OCI-M1 (cell line): ENCODE measurements at regions not wholly inside any gene's neighbourhood (a gene's known extent, or its start where the extent isn't known, plus 50 kb on each side); places are given as distances from the start of the nearest gene placed in this dataset.
"Not testable (repeated sequence)": the region's sequence is repeated elsewhere in the genome, so short reads cannot be mapped to it uniquely, and the experiment has no call there.

Source experiments
- DNase-seq: peaks from one replicate; lab custom pipeline; 2025; lab: John Stamatoyannopoulos, UW

DNA sequence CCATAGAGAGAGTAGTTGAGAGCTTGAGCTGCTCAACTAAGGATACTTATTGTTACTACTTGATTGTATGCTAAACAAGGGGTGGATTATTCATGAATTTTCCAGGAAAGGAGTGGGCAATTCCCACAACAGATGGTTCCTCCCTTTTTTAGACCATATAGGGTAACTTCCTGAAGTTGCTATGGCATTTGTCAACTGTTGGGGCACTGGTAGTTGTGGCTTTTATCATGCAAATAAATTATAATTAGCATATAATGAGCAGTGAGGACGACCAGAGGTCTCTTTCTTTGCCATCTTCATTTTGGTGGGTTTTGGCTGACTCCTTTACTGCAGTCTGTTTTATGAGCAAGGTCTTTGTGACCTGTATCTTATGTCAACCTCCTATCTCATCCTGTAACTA is 1403.5 kb upstream of the PABPC4L start:
- no peak for DNase-seq

DNA sequence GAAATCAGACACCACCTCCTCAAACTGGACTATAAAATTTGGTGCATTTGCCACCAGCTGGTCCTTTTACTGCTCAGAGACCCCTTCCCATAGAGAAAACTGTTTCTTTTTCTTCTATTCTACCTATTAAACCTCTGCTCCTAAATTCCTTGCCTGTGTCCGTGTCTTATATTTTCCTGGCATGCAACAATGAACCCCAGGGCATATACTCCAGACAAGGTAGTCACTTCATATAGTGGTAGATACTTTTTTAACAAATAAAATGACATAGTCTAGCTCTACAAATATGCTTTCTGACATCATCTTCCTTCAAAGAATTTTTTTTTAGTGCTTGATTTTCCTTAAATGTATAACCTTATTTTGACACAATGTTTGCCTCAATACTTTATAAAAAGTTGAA is 1402.9 kb upstream of the PABPC4L start:
- no peak for DNase-seq

DNA sequence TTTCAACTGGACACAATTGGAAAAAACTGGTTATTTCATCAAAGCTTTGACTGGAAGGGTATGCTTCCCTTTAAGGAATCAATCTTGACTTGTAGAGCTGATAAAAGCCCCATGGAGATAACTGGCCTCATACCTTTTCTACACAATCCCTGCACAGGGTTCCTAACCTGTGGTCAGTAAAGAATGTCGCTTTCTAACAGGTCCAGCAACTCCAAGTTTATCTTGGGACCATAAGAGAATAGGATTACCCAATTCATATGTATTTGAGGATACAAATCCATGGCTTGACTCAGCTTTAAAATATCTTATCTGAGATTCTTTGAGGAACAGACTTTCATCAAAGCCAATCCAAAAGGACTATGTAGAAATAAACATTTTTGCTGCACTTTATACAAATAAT is 1399.8 kb upstream of the PABPC4L start:
- DNase-seq, result no peak

DNA sequence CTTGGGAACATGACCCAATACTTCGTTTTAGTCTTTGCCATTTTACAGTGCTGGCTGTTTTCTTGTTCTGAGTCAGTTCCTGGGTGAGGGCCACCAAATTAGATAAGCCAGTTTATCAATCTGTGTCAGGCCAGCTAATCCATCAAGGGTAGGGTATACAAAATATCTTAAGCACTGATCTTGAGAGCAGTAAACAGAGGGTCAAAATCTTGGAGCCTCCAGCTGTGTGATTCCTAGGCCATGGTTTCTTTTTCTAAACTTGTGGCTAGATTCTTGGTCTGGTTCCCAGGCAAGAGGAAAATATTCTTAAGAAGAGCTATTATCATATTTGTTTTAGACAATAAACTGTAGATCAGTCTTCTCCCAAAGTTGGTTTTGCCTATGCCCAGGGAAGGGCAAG is 1396.6 kb upstream of the PABPC4L start:
- no peak for DNase-seq

DNA sequence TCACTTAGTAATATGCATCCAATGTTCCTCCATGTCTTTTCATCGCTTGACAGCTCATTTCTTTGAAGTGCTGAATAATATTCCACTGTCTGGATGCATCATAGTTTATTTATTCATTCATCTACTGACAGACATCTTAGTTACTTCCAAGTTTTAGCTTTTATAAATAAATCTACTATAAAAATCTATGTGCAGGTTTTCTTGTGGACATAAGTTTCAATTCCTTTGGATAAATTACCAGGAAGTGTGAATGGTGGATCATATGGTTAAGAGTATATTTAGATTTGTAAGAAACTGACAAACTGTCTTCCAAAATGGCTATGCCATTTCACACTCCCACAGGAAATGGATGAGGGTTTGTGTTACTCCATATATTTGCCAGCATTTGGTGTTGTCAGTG is 1392.9 kb upstream of the PABPC4L start:
- DNase-seq, result no peak

DNA sequence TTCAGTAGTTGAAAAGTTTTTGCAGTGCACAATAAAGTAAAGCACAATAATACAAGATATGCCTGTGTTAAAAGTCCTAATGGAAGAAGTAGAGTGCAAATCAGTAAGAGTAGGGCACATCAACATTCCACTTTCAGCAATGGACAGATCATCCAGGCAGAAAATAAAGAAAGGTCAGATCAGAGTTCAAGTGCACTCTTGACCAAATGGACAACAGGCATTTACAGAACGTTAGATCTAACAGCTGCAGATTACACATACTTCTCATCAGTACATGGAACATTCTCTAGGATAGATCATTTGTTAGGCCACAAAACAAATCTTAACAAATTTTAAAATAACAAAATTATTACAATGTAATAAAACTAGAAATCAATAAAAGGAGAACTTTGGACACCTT is 1373.5 kb upstream of the PABPC4L start:
- DNase-seq, result no peak

DNA sequence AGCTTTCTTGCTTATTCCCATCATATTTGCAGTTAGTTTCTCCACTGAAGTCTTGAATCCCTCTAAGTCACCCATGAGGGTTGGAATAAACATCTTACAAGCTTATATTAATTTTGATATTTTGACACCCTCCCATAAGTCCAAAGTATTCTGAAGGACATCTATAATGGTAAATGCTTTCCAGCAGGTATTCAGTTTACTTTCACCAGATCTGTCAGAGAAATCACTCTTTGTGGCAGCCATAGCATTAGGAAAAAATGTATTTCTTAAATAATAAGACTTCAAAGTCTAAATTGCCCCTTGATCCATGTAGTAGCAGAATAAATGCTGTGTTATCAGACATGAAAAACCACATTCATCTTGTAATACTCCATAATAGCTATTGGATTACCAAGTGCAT is 1371.7 kb upstream of the PABPC4L start:
- DNase-seq, result no peak

DNA sequence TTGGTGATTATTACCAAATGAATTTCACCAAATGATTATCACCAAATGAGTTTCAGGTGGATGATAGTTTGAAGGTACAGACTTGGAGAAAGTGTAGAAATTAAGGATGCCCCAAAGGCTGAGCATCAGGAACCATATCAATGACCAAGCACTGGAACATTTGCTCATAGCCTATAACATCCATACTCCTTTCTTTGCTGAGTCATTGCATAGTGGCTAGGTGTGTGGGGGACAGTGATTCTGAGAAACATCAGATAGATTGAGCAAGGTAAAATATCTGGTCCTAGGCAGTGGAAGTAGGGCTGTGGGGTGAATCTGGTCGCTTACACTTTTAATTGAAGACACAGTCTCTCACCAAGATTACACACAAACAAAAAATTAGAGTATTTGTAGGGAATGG is 1362.5 kb upstream of the PABPC4L start:
- no peak for DNase-seq

DNA sequence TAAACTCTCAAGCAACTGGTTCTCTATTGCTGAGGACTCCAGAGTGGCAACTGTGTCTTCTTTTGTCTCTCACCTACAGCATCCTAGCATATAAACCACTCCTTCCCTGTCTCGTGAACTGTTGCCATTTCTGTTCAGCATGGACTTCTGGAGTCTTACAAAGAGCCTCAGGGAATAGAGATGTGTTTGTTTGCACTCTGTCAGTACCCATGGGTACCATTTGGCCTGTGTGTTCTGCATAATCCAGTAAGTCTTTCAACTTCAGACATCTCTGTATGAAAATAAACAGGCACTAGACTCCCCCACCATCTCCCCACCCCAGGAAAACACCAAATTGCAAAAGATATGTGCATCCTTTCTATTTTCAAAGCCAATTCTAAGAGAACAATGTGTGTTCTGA is 1351.6 kb upstream of the PABPC4L start:
- no peak for DNase-seq

DNA sequence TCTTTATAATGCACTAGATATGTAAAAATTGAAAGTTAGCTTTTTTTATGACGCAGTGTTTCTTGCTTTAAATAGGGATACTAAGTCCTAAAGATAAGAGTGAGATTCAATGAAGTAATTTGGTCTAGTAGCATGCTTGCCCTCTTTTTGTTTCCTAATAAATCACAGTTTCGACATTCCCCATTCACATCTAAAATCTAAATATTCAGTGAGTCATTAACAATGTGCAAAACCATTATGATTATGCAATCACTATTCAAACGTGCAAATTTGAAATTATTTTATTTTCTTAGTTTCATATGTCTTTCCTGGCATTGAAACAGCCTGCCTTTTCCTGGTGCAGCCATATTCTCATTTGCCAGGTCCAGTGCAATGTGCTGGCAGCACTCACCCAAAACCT is 1350.5 kb upstream of the PABPC4L start:
- DNase-seq, result no peak

DNA sequence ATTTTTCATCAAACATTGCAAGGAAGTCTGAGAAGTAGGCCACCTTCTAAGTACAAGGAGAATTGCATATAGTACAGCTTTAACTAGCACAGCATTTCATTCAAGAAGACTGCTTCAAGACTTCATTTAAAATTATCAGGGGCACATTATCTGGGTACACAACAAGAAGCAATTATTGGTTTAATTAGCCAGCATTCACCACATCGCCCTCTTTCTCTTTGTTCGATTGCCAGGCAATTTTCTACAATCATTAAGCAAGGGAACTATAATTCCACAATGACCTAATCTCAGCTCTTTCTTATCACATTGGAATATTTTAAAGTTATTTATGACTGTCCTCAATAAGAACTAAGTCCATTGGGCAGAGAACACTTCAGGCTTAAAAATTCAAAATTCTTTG is 1347.1 kb upstream of the PABPC4L start:
- no peak for DNase-seq

DNA sequence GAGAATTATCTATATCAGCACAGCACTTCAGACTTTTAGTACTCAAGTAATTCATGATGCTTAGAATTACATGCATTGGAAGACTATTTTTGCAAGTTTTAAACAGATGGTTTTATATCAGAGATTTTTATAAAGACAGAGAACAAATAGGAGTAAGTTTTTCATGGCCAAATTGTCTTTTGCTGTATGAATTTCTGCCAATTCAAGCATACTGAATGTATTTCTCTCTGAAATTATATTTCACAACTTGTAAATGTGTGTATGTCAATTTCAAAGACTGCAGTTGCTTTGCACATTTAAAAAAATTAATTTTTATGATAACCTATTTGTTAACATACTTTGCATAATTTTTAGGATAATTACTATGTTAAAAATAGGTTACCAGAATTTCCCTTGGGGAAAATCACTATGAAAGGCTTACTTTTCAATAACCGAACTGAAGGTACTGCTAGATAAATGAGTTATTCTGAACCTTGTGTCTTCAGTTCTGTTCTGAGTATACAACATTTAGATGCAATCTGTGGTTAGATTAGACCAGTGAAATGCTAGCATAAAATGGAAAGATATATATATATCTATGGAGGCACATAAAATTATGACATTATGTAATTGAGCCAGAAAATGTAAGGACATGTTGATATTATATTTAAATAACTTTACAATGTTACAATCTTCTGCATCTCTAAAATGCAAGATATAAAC is 1344.2 kb upstream of the PABPC4L start:
- DNase-seq, result no peak

DNA sequence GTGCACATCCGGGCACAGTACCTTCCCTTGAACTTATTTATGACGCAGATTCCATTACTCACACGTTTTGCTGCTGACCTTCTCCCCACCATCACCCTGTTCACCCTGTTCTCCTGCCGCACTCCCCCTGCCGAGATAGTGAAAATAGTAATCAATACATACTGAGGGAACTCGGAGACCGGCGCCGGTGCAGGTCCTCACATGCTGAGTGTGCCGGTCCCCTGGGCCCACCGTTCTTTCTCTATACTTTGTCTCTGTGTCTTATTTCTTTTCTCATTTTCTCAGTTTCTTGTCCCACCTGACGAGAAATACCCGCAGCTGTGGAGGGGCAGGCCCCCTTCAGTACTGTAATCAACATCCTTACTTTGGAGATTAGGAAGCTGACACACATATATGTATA is 1337.1 kb upstream of the PABPC4L start:
- no peak for DNase-seq

DNA sequence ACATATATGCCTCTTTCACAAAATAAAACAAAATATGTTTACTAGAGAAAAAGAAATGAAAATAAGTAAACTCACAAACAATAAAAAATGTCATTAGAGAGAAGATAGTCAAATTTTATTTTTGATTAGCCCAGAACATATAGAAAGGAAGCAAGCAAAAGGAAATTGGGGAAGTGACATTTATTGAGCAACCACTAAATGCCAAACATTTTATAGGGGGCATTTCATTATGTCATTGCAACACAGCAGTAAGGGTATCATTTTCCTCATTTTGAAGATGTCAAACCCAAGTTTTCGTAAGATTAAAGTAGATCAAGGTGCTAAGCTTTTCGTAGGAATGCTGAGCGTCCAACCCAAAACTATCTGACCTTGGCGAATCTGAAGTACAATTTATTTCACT is 1331.5 kb upstream of the PABPC4L start:
- DNase-seq, result no peak

DNA sequence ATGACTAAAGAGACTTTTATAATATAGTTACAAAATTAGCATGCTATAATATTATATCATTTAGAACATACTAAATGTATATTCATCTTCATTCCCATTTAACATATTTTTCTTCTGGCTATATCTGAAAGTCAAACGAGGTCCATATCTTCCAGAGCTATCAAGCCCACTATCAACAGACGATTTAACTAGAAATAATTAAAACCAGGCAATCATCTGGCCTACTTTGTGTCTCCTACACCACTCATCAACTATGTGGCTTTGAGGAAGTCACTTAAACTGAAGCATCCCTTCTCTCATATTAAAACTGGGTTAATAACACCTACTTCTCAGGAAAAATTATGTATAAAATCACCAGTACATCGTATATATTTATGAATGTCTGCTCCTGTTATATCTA is 1330.5 kb upstream of the PABPC4L start:
- no peak for DNase-seq

DNA sequence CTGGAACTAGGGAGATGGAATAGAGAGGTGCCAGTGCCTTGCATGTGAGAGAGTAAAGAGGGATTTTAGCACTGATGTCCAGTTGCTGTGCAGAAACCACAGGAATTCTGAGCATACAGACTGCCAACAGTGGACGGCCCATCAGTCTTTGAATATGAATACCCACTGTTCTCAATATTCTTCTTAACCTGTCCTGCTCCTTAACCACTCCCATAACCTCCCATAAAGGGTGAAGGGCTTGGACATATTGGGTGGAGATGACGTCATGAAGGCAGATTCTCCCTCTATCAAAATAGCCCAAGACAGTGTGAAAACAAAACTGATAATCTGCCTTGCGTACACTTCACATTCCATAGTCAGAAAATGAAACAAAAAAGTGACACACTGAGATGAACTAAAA is 1313.7 kb upstream of the PABPC4L start:
- no peak for DNase-seq

DNA sequence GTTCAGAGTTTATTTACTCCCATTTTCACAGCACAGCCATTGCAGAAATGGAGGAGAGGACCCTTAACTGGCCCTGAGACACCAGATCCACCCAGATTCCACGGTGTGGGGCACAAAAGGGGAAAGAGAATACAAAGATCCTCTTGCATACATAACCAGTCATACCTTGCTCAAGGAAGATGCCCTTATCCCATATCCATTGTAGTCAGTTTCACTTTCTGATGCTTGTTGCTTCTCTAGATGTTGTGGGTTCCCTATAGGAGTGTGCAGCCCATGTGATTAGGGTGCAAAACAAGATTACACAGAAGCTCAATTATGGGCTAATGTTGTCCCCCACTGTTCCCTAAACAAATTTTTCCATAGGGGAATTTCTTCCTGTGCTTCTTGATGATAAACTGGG is 1309.0 kb upstream of the PABPC4L start:
- peak; percentile 57 for DNase-seq

DNA sequence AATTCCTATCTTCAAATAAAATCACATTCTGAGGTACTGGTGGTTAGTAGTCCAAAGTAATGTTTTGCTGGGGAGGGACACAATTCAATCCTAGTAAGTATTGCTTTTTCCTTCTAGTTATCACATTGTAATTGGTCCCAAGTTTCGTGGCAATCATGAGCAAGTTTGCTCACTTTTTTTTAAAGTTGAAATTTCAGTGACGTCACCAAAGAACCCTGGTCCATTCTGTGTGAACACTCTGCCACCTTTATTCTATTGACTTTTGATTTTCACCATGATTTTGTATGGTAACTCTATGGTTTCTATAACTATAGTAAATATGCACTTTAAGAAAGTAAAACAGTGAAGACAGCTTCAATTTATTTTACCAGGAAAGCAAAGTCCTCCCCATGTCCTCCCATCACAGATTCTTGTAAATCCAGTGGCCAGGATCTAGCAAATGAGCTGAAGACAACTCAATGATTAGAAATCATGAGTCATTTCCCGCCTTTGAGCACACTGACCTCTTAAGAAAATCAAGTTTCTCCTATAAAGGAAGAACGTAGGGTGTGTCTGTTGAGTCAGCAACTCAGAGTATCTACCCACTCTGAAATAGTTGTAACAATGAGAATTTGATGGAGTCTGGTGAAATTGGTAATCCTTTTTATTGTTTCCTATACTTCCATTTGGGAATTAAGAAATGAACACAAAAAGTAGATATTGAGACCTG is 1306.6 kb upstream of the PABPC4L start:
- peak; percentile 17 for DNase-seq

DNA sequence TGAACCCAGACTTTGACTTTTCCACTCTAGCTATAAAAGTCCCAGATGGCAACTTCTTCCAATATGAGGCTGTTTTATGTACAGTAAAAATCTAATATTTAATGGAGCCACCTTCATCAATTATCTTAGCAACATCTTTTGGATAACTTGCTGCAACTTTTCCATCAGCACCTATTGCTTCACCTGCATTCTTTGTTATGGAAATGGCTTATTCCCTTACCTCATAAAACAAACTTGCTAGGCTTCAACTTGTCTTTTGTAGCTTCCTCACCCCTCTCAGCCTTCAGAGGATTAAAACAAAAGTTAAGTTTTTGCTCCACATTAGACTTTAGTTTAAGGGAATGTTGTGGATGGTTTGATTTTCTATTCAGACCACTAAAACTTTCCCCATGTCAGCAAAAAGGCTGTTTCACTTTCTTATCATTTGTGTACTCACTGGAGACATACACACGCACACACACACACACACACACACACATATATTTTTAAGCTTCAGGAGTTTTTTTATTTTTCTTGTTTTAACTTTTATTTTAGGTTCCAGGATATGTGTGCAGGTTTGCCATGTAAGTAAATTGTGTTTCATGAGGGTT is 1296.1 kb upstream of the PABPC4L start:
- DNase-seq, result no peak

DNA sequence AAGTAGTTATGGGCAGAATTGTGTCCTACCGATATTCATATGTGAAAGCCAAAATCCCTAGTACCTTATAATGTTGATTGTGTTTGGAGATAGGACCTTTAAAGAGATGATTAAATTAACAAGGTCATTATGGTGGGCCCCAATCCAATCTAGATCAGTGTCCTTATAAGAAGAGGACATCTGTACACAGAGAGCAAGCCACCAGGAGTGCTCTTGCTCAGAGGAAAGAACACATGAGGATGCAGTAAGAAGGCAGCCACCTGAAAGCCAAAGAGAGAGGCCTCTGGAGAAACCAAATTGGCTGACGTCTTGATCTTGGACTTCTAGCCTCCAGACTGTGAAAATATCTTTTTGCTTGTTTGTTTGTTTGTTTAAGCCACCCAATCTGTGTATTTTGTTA is 1290.8 kb upstream of the PABPC4L start:
- no peak for DNase-seq

DNA sequence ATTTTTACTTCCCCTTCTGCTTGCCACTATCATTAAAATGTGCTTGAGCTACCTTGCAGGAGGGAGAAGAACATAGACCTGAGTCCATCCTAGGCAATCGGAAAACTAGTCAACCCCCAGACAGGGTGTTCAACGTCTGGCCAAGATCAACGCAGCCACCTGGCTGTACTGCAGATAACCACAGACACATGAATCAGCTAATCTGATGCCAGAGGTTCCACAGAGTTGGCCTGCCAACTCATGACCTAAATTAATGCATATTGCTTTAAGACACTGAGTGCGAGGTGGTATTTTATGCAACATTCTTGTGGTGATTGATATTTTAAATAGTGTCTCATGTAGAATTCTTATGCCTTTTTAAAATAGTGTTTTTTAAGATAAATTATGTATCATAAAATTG is 1283.8 kb upstream of the PABPC4L start:
- DNase-seq, result peak; percentile 73

DNA sequence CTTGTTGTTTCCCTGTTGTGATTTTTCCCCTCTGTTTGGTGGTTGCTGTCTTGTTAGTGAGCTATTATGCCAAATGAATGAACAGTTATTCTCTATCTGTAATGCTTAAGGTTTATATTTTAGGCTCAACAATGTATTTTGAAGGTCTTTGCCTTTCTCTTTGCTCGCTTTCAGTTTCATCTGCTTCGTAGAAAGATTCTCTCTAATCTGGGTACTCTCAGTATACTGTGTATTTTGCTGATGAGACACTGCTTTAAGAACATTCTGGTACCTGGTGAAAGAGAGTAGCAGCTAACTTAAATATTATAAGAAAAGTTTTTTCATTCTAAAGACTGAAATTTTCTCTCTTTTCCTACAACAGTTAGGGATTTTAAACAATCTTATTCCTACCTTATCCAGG is 1274.7 kb upstream of the PABPC4L start:
- no peak for DNase-seq

DNA sequence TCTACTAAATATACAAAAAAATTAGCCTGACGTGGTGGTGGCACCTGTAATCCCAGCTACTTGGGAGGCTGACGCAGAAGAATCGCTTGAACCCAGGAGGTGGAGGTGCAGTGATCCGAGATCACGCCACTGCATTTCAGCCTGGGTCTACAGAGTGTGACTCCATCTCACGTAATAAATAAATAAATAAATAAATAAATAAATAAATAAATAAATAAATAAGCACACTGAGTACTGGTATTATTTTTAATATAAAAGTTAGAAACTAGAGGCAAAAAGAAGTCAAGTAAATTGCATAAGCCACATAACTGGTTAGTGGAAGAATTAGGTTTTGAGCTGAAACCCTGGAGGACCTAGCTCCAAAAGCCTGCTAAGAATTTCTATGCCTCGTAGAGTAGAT is 1262.7 kb upstream of the PABPC4L start:
- no peak for DNase-seq

DNA sequence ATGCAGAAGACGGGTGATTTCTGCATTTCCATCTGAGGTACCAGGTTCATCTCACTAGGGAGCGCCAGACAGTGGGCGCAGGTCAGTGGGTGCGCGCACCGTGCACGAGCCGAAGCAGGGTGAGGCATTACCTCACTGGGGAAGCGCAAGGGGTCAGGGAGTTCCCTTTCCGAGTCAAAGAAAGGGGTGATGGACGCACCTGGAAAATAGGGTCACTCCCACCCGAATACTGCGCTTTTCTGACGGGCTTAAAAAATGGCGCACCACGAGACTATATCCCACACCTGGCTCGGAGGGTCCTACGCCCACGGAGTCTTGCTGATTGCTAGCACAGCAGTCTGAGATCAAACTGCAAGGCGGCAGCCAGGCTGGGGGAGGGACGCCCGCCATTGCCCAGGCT is 1246.0 kb upstream of the PABPC4L start:
- DNase-seq, result not testable (repeated sequence)
